DND-41 (cell line): ENCODE measurements at regions not wholly inside any gene's neighbourhood (a gene's known extent, or its start where the extent isn't known, plus 50 kb on each side); places are given as distances from the start of the nearest gene placed in this dataset.

Experiments
- ATAC-seq: fragments of 200-7000 bp; cut with Tn5 transposase; 3 replicates; pipeline ENCODE4 v1.9.1; 2021; ENCODE audit warnings: low read depth; ENCODE audit not compliant: insufficient read depth
- DNase-seq: peaks from one replicate; pipeline ENCODE4 v3.0.0-alpha.2; 2020
- H2AFZ ChIP-seq: 2 replicates; pipeline ENCODE4 v1.6.0; 2012; ENCODE audit warnings: low read depth, low read length
- H3K27ac ChIP-seq: 2 replicates; pipeline ENCODE4 v1.5.1; 2012; ENCODE audit warnings: low read length, inconsistent platforms
- H3K27me3 ChIP-seq: fragments of 200-600 bp; sonication (generic); 2 replicates; pipeline ENCODE4 v1.6.0; 2012; ENCODE audit warnings: low read length, mild to moderate bottlenecking, inconsistent platforms; ENCODE audit not compliant: insufficient read depth, poor library complexity
- H3K36me3 ChIP-seq: 2 replicates; pipeline ENCODE4 v1.5.1; 2012; ENCODE audit warnings: low read length, inconsistent platforms; ENCODE audit not compliant: insufficient read depth
- H3K4me1 ChIP-seq: 2 replicates; pipeline ENCODE4 v1.5.1; 2012; ENCODE audit warnings: mild to moderate bottlenecking, low read length; ENCODE audit not compliant: insufficient read depth
- H3K4me2 ChIP-seq: 2 replicates; pipeline ENCODE4 v1.6.0; 2012; ENCODE audit warnings: mild to moderate bottlenecking, moderate library complexity, low read length, inconsistent platforms; ENCODE audit not compliant: insufficient read depth
- H3K4me3 ChIP-seq, 2 experiments: fragments of 200-600 bp in 1 of 2; shearing (Covaris generic) in 1 of 2; 2 replicates each; pipeline ENCODE4 v1.5.1; 2012 to 2016; ENCODE audit warnings: inconsistent platforms in 2 of 2, low read length in 2 of 2, mild to moderate bottlenecking in 2 of 2, low read depth in 1 of 2, moderate library complexity in 1 of 2
- H3K79me2 ChIP-seq: 2 replicates; pipeline ENCODE4 v1.6.0; 2012; ENCODE audit warnings: low read length, inconsistent platforms; ENCODE audit not compliant: insufficient read depth
- H3K9ac ChIP-seq: 2 replicates; pipeline ENCODE4 v1.6.0; 2012; ENCODE audit warnings: low read depth, mild to moderate bottlenecking, inconsistent platforms, low read length, moderate library complexity
- H3K9me3 ChIP-seq: 2 replicates; pipeline ENCODE4 v1.5.1; 2012; ENCODE audit warnings: low read length, moderate library complexity, mild to moderate bottlenecking, inconsistent platforms; ENCODE audit not compliant: insufficient read depth, severe bottlenecking
- H4K20me1 ChIP-seq: 2 replicates; pipeline ENCODE4 v1.6.0; 2012; ENCODE audit warnings: low read length; ENCODE audit not compliant: insufficient read depth
- CTCF ChIP-seq: IDR thresholded peaks from 2 replicates; pipeline ENCODE4 v1.5.1; 2012; ENCODE audit warnings: borderline replicate concordance, low read length, moderate library complexity, mild to moderate bottlenecking; ENCODE audit not compliant: poor library complexity, severe bottlenecking; ENCODE audit errors: extremely low read depth
- EZH2 ChIP-seq: IDR thresholded peaks from 3 replicates; pipeline ENCODE4 v1.6.1; 2012; ENCODE audit warnings: borderline replicate concordance, low read depth, mild to moderate bottlenecking, moderate library complexity, low read length, inconsistent platforms; ENCODE audit not compliant: severe bottlenecking

- Histone ChIP-seq H3K4me2 (no peak overlapping the region), H3K27ac (no peak overlapping the region), H3K4me1 (no peaks in the 10 kb centered on the region), H2AFZ (no peak overlapping the region), H3K4me3 (no peak overlapping the region), H4K20me1 (no peaks in the 10 kb centered on the region), H3K27me3 (peaks cover 6% of the 10 kb centered on the region), H3K36me3 (no peaks in the 10 kb centered on the region), H3K79me2 (no peaks in the 10 kb centered on the region), H3K9ac (no peak overlapping the region), H3K9me3 (no peaks in the 10 kb centered on the region)
- TF ChIP-seq CTCF = no peak
- no peak for TF ChIP-seq EZH2
- ATAC-seq = no peak
- DNase-seq = no peak
These were observed 124.4 kb upstream of the MSX2 start for GRCh38 chr5:174599992-174600391.

GRCh38 chr5:174601946-174602345 lies 122.4 kb upstream of the MSX2 start:
- no peaks in the 10 kb centered on the region for H4K20me1 ChIP-seq
- H3K4me3 ChIP-seq = no peak overlapping the region
- H2AFZ ChIP-seq = no peak overlapping the region
- no peak for ATAC-seq
- H3K4me1 ChIP-seq = no peaks in the 10 kb centered on the region
- H3K4me2 ChIP-seq = no peak overlapping the region
- H3K27me3 ChIP-seq = peaks cover 6% of the 10 kb centered on the region
- no peak for TF ChIP-seq EZH2
- TF ChIP-seq CTCF = no peak
- no peak overlapping the region for H3K9ac ChIP-seq
- H3K79me2 ChIP-seq = no peaks in the 10 kb centered on the region
- no peaks in the 10 kb centered on the region for H3K9me3 ChIP-seq
- DNase-seq = no peak
- no peaks in the 10 kb centered on the region for H3K36me3 ChIP-seq
- H3K27ac ChIP-seq = no peak overlapping the region

- Histone ChIP-seq H3K4me3 (no peak overlapping the region), H3K9ac (no peak overlapping the region), H2AFZ (no peak overlapping the region), H4K20me1 (no peaks in the 10 kb centered on the region), H3K27me3 (no peaks in the 10 kb centered on the region), H3K27ac (no peak overlapping the region), H3K9me3 (no peaks in the 10 kb centered on the region), H3K79me2 (no peaks in the 10 kb centered on the region), H3K36me3 (no peaks in the 10 kb centered on the region), H3K4me2 (no peak overlapping the region), H3K4me1 (no peaks in the 10 kb centered on the region)
- ATAC-seq = no peak
- TF ChIP-seq CTCF = no peak
- no peak for TF ChIP-seq EZH2
- no peak for DNase-seq
These were observed 118.2 kb upstream of the MSX2 start for GRCh38 chr5:174606153-174606552.

GRCh38 chr5:174606646-174607045 lies 117.7 kb upstream of the MSX2 start:
- Histone ChIP-seq H3K79me2 (no peaks in the 10 kb centered on the region), H3K9ac (no peak overlapping the region), H3K27ac (no peak overlapping the region), H4K20me1 (no peaks in the 10 kb centered on the region), H3K27me3 (no peaks in the 10 kb centered on the region), H3K9me3 (no peaks in the 10 kb centered on the region), H3K4me1 (no peaks in the 10 kb centered on the region), H3K36me3 (no peaks in the 10 kb centered on the region), H2AFZ (no peak overlapping the region), H3K4me2 (no peak overlapping the region), H3K4me3 (no peak overlapping the region)
- DNase-seq (no peak), ATAC-seq (no peak)
- TF ChIP-seq EZH2 (no peak), CTCF (no peak)
